HG02763 (cell line): ENCODE measurements at regions not wholly inside any gene's neighbourhood (a gene's known extent, or its start where the extent isn't known, plus 50 kb on each side); places are given as distances from the start of the nearest gene placed in this dataset.

Experiments
- ATAC-seq: cut with Tn5 transposase; IDR thresholded peaks from one replicate; pipeline ENCODE4 v1.9.1; 2021; ENCODE audit warnings: mild to moderate bottlenecking, moderate library complexity; ENCODE audit not compliant: unreplicated experiment

DNA sequence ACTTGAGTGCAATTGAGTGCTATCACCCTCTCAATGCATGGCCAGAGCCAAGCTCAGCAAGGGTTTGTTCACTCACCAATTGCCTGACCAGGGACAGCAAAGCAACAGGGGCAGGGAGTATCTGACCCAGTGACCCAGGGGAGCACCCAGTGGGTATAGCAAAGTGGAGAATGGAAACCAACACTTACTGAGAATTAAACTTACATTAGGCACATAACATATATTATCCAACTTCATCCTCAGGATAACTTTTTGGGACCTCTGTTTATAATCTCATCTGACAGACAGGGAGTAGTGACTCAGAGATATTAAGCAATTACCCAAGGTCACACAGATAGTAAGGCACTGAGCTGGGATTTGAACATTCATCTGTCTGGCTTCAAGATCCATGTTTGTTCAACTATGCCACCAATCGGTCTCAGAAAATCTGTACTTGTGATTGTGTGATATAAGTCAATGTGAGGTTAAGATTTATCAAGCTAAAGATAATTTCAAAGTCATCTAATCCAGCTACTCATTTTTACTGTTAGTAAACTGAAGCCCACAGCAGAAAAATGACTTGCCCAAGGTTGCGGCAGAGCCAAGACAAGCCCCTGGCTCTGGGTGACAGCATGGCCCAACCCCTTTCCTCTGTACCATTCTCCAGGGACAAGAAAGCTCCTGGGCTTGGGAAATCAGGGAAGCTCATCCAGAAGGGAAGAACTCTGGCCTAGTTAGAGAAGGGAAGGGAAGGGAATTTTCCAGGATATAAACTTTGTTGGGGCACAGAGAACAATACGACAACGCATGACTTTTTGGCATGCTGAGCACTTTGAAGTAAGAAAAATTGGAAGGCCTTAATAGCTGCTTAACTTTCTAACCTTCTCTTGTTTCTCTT lies 138.0 kb upstream of the SMAD3 start:
- ATAC-seq: no peak

DNA sequence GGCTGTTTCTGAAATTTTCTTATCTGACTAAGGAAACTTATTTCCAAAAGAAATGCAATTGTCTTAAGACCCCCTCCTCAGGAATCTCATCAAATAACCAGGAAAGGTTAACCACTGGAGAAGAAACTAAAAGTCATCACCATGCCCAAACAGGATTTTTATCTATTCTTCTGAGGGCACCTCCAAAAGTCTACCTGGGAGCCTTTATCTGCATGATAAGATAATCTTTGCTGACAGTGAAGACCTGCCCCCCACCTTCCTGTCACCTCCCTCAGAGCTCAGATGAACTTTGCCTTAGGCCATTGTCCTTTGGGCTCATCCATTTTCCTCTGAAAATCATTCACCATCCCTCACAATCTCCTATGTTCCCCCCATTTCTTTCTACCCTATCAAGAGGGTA lies 137.3 kb upstream of the SMAD3 start:
- no peak for ATAC-seq

DNA sequence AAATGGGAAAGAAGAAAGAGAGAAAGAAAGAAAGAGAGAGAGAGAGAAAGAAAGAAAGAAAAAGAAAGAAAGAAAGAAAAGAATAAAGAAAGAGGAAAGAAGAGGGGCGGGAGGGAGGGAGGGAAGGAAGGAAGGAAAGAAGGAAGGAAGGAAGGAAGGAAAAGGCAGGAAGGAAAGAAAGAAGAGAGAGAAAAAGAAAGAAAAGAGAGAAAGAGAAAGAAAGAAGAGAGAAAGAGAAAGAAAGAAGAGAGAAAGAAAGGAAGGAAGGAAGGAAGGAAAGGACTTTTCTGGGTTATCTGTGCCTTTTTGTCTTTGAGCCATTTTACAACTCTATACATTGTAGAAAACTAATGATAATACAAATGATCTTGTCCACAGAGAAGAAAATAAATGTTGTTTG lies 136.6 kb upstream of the SMAD3 start:
- no peak for ATAC-seq

DNA sequence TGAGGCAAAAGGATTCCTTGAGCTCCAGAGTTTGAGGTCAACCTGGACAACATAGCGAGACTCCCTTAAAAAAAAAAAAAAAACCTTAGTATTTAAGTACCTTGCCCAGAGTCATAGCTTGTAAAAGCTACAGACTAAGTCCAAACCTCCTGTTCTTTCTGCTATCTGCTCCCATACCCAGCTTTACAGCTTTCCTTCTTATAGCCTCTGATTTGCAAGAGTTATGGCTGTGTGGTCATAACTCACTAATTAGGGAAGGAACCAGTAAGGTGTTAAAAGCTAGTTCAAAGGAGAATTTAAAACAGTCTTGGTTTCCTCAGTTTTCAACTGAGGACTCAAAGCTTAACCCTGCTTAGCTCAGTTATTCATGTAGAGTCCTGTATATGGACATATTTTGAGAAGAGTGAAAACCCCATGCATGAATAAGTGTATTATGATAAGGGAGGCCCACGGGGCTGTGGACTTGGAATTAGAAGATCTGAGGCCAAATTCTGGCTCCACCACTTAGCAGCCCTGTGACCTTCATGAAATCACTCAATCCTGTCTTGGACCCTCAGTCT lies 135.5 kb upstream of the SMAD3 start:
- no peak for ATAC-seq

DNA sequence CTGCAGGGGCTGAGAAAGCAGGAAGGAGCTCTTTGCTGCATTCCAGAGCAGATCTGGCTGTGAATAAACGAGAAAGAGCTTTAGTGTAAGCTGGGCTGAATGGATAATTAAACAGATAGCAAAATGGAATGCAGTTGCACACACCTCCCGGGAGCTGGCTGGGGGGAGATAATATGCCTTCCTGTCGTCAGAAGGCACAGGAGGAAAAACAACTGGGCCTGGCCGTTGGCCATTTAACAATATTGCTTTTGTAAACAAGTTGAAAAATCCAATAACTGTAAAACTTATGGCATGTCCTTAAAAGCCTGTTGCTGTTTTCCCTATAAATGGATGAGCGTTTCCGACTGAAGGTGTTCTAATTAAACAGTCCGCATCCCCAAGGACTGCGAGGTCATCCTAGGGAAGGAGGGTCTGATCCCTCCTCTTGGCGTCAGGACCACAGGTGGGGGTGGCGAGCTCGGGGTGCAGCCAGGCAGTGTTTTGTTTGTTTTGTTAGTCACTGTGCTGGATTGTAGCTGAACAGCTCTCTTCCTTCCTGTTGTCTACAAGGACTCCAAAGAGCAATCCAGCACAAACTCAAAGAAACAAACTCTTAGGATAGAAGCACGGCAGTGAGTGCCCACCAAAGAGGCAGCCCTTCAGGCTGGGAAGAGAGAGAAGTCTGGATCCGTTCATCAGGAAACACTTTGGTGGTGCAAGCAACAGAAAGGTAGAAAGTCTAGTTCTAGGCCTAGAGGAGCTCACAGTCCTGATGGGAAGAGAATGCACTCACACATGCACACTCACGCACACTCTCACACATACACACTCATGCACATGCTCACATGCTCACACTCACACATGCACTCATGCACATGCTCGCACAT lies 133.4 kb upstream of the SMAD3 start:
- no peak for ATAC-seq

DNA sequence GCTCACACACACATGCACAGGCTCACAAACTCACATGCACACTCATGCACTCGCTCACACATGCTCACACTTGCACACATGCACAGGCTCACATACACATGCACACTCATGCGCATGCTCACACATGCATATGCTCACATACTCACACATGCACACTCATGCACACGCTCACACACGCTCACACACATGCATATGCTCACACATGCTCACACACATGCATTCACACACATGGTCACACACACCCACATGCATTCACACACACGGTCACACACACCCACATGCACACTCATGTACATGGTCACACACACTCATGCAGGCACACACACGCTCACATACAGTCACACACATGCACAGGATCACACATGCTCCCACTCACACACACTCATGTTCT lies 132.8 kb upstream of the SMAD3 start:
- ATAC-seq: no peak

DNA sequence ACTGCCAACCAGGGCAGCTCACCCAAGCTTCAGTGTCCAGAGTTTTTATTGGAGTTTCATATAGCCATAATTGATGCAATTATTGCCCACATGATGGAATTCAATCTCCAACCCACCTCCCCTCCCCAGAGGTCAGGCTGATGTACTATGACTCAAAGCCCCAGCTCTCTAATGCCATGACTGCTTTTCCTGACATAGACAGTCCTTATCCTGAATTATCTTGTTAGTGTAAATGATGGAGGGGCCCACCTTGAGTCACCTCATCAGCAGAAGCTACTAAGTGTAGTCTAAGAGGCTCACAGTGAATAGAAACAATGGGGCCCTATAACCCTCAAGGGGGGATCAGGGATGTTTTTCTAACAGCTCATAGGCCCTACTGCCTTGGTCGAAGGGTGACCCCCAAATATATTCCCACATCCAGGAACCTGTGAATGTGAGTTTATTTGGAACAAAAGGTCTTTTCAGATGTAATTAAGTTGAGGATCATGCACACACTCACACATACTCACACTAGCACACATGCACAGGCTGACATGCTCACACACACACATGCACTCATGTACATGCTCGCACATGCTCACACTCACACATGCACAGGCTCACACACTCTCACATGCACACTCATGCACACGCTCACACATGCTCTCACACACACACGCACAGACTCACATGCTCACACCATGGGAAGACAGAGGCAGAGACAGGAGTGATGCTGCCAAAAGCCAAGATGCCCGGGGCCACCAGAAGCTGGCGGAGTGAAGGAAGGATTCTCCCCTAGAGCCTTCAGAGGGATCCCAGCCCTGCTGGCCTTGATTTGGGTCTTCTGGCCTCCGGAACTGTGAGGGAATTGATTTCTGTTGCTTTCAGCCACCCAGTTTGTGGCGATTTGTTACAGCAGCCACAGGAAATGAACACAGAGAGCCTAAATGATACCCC lies 131.2 kb upstream of the SMAD3 start:
- no peak for ATAC-seq

DNA sequence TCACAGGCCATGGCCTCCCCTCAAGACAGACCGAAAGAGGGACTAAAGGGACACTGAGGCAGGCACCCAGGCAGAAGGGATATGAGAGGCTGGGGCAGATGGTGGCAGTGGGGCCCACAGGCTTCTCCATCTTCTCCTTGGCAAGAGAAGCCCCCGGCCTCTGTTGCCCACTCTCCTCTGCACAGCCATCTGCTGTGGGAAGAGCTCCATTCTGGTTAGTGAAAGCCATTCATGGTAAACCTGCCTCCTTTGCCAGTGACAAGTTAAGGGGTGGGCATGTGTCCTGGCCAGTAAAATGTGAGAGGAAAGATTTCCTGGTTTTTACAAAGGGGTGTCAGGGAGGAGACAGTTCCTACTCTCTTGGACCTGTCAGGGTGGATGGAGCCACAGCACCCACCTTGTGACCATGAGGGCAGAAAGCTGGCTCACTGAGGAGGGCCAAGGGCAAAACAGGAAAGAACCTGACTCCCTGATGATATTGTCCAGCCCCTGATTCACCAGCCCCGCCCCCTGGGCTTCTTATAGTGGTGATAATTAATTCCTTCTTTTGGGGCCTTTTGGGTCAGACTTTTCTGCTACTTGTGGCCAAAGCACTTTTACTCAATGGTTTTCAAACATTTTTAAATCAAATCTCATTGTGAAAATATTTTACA lies 130.4 kb upstream of the SMAD3 start:
- ATAC-seq: no peak

DNA sequence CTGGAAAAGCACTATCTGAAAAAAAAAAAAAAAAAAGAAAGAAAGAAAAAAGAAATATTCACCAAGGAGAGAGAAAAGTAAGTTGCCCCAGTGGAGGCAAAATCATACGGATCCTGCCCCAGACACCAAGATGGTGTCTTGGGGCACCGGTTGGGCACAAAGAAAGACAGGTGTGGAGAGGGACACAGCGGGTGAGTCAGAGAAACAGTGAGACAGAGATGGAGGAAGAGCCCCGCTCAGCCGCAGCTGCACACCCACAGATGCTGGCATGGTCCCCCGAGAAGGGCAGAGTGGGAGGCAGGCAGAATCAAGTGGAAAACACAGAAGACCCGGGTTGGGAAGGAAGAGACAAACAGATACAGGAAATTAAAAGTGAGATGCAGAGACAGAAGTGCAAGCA lies 129.7 kb upstream of the SMAD3 start:
- no peak for ATAC-seq

DNA sequence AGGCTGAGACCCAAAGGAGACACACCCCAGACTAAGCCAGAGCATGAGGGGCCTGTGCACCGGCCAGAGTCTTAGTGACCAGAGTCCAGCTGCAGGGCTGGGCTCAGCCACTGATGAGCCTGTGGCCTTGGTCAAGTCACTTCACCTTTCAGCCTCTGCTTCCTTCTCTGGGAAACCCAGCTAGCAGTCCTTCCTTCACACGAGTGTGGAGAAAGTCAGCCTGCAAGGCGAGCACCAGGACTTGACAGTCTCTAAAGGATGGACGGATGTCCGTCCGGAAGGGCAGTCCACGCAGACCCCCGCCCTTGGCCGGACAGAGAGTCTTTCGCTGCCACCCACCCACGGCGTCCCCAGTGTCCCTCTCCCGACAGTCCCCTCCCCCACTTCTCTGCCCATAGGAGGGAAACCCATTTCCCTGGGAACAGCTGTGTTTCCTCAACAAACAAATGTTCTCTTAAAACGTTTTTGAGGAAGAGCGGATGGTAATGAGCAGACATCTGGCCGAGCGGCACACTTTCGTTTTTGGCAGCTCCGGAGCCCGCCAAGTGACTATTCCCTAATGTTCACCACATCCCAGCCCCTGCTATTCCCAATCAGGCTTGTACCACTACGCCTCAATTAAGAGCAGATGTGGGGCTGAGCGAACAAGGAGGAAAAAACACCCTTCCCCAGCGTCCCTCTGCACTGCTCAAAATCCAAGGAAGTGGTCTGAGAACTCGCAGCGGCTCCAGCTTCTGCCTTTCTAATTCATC lies 129.1 kb upstream of the SMAD3 start:
- ATAC-seq: no peak

DNA sequence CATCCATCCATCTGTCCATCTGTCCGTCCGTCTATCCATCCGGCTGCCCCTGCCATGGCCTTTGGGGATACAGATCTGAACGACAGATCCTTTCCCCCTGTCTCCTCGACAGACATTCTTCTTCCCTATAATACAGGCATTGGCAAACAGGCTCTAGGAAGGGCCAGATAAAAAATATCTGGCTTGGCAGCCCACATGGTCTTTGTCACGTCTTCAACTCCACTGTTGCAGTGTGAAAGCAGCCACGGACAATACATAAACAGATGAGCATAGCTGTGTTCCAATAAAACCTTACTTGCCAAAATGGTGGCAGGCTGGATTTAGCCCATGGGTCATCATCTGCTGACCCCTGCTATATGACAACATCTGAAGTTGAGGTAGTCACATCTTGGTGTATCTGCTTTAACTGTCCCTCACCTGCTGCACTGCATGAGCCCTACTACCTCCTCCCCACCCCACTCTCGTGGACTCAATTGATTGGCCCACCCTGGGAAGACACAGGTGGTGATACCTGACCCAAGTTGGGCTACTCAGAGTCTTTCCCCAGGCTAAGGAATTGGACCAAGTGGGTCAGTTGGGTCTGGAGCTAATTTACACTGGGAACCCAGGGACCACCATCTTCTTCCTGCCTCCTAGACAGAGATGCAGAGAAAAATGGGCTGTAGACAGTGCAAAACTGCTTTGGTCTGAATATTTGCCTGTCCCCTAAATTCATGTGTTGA lies 128.4 kb upstream of the SMAD3 start:
- no peak for ATAC-seq

DNA sequence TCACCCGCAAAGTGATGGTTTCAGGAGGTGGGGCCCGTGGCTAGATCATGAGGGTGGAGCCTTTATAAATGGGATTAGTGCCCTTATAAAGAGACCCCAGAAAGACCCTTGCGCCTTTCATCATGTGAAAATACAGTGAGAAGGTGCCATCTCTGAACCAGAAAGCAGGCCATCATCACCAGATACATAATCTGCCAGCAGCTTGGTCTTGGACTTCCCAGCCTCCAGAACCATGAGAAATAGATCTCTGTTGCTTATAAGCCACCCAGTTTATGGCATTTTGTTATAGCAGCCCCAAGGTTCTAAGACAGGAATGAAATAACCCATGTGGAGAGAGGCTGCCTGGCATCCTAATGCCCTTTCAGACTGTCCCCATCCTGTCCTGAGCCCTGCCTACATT lies 127.8 kb upstream of the SMAD3 start:
- no peak for ATAC-seq

DNA sequence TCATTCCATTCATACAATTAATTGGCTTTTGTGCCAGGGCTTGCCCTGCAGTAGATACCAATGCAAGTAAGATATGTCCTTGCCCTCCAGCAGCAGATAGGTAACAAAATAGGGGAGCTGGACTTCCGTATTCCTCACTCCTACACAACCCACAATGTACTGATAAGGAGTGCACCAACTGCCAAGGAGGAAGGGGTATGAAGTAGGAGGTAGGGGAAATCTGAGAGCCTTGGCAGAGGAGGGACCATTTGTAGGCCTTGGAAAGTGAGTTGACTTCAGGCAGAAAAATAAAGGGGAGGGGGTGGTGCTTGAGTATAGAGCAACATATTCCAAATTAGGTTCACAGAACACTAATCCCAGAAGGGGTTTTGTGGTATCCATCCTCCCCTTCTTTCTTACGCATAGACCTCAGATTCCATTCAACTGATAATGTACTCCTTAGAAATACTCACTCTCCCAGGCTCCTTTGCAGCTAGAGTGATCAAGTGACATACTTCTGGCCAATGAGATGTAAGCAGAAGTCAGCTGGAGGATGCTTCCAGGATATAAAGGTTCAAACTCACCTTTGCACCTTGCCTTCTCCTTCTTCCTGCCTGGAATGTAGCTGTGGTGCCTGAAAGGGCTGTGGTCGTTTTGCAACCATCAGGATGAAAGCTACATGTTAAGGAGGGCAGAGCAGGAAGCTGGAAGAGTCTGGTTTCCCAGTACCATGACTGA lies 127.1 kb upstream of the SMAD3 start:
- no peak for ATAC-seq

DNA sequence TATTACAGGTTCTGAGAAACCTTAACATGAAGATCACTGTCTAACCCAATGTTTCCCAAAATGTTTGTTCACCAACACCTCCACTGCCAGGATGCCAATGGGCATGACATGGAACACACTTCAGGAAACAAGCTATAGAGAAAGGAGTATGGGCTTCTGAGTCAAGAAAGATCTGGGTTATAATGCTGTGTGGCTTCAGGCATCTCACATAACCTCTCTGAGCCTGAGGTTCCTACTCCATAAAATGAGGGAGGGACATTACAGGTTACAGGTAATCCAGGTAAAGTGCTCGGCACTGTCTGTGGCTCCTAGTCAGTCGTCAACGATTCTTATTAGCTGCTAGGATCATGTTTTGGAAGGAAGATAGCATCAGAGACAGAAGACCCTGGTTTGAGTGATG lies 126.4 kb upstream of the SMAD3 start:
- ATAC-seq: no peak

DNA sequence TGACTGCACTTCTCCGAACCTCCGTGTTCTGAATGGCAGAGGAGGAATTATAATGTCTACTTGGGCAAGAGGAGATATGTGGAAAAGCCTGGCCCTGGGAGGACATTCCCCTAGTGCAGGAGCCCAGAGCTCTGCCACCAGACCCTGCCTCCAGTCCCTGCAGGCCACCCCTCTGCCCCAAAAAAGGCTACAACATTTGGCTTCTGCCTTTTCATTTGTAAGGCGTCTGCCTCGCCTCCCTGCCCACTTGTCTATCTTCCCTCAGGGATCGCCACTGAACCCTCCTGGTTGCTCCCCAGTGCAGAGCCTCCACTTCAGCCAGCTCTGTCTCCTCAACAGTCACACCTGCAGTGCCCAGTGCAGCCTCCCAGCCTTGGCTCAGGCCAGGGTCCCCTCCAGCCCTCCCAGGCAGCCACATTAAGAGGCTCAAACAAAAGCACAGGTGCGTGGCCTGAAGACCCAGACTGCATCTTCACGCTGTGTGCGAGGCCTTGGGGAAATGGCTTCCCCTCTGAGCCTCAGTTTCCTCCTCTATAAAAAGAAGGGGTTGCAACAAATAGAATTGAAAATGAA lies 125.9 kb upstream of the SMAD3 start:
- no peak for ATAC-seq

DNA sequence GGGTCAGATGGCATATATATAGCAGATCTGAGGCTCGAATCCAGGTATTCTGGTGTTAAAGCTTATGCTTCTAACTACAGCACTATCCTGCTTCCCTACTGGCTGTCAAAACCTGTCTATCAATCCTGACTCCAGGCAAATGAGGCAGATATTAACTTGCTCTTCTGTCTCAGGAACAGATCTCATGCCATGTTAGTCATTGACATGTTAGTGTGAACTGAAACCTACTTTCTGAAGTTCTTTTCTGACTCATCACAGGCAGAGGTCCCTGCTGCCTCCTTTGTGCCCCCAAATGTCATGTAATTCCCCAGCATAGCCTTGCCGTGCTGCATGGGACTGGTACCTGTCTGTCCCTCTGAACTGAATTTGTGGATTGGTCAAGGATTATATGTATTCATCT lies 125.0 kb upstream of the SMAD3 start:
- ATAC-seq: no peak

DNA sequence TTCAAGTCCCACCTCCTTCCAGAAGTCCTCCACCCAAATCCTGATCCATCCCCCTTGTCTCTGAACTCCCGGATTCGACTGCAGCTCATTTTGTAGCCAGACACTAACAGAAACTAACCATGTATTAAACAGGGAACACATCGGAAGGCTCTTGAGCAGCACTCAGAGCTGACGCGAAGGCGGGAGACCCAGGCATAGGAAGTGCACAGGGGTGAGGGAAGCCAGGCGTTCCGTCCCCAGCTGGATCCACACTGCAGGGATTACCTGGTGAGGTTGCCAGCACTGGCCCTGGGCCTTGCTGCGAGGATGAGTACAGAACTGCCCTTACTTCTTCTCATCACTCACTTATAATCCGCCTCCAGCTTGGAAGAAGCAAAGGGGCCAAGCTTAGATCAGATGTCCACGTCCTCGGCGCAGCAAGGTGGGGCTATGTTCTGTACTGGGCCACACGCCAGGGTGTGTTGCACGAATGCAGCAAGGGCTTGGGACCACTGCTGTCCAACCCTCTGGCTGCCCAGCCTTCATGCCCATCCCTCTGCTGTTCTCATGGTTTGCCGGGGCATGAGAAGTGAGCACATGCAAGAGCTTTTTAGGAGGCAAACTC lies 124.2 kb upstream of the SMAD3 start:
- no peak for ATAC-seq
